ENCODE measurements at regions not wholly inside any gene's neighbourhood (a gene's known extent, or its start where the extent isn't known, plus 50 kb on each side); places are given as distances from the start of the nearest gene placed in this dataset.
"Not testable (repeated sequence)": the region's sequence is repeated elsewhere in the genome, so short reads cannot be mapped to it uniquely, and the experiment has no call there.

GRCh38 chr10:8275911-8276310, 221.4 kb downstream of the GATA3 start:
- H3K9me3 ChIP-seq (ENCODE audit: insufficient read depth, low read length): no peaks in the 10 kb centered on the region
- no peaks in the 10 kb centered on the region for H3K27me3 ChIP-seq (ENCODE audit: insufficient read depth, insufficient read length)
- H3K36me3 ChIP-seq (ENCODE audit: insufficient read depth, insufficient read length, low read length): no peaks in the 10 kb centered on the region
- H3K4me1 ChIP-seq (ENCODE audit: insufficient read depth, insufficient read length): no peaks in the 10 kb centered on the region
- DNase-seq (ENCODE audit: low read depth, low spot score): no peak
- TF ChIP-seq SUZ12 (IDR thresholded peaks at IDR 0.05; ENCODE audit: extremely low read depth, insufficient read depth, insufficient read length): no peak
- no peak for TF ChIP-seq YY1 (IDR thresholded peaks at IDR 0.05; ENCODE audit: insufficient read depth, insufficient read length)
- no peak for TF ChIP-seq ZNF274 (IDR thresholded peaks at IDR 0.05; ENCODE audit: low read depth, low read length)
- H3K4me3 ChIP-seq (ENCODE audit: insufficient read length, low read depth): no peak overlapping the region
- H3K9ac ChIP-seq (ENCODE audit: insufficient read length, low read depth): no peak overlapping the region

GRCh38 chr10:8278099-8278498, 223.6 kb downstream of the GATA3 start:
- no peak for DNase-seq (ENCODE audit: low read depth, low spot score)
- TF ChIP-seq YY1 (IDR thresholded peaks at IDR 0.05; ENCODE audit: insufficient read depth, insufficient read length) (no peak), ZNF274 (IDR thresholded peaks at IDR 0.05; ENCODE audit: low read depth, low read length) (no peak), SUZ12 (IDR thresholded peaks at IDR 0.05; ENCODE audit: extremely low read depth, insufficient read depth, insufficient read length) (no peak)
- no peak overlapping the region for H3K4me3 ChIP-seq (ENCODE audit: insufficient read length, low read depth)
- H3K27me3 ChIP-seq (ENCODE audit: insufficient read depth, insufficient read length): no peaks in the 10 kb centered on the region
- no peaks in the 10 kb centered on the region for H3K9me3 ChIP-seq (ENCODE audit: insufficient read depth, low read length)
- H3K36me3 ChIP-seq (ENCODE audit: insufficient read depth, insufficient read length, low read length): no peaks in the 10 kb centered on the region
- H3K4me1 ChIP-seq (ENCODE audit: insufficient read depth, insufficient read length): no peaks in the 10 kb centered on the region
- H3K9ac ChIP-seq (ENCODE audit: insufficient read length, low read depth): no peak overlapping the region

- no peak for TF ChIP-seq ZNF274 (IDR thresholded peaks at IDR 0.05; ENCODE audit: low read depth, low read length)
- no peak for TF ChIP-seq SUZ12 (IDR thresholded peaks at IDR 0.05; ENCODE audit: extremely low read depth, insufficient read depth, insufficient read length)
- no peak for TF ChIP-seq YY1 (IDR thresholded peaks at IDR 0.05; ENCODE audit: insufficient read depth, insufficient read length)
- H3K27me3 ChIP-seq (ENCODE audit: insufficient read depth, insufficient read length): no peaks in the 10 kb centered on the region
- H3K36me3 ChIP-seq (ENCODE audit: insufficient read depth, insufficient read length, low read length): no peaks in the 10 kb centered on the region
- no peak for DNase-seq (ENCODE audit: low read depth, low spot score)
- H3K9me3 ChIP-seq (ENCODE audit: insufficient read depth, low read length): no peaks in the 10 kb centered on the region
- no peak overlapping the region for H3K4me3 ChIP-seq (ENCODE audit: insufficient read length, low read depth)
- no peaks in the 10 kb centered on the region for H3K4me1 ChIP-seq (ENCODE audit: insufficient read depth, insufficient read length)
- H3K9ac ChIP-seq (ENCODE audit: insufficient read length, low read depth): no peak overlapping the region
Observed at GRCh38 chr10:8279598-8279997, 225.1 kb downstream of the GATA3 start.

GRCh38 chr10:8280946-8281345, 226.5 kb downstream of the GATA3 start:
- H3K4me3 ChIP-seq (ENCODE audit: insufficient read length, low read depth): no peak overlapping the region
- no peaks in the 10 kb centered on the region for H3K4me1 ChIP-seq (ENCODE audit: insufficient read depth, insufficient read length)
- H3K36me3 ChIP-seq (ENCODE audit: insufficient read depth, insufficient read length, low read length): no peaks in the 10 kb centered on the region
- no peak for TF ChIP-seq SUZ12 (IDR thresholded peaks at IDR 0.05; ENCODE audit: extremely low read depth, insufficient read depth, insufficient read length)
- TF ChIP-seq YY1 (IDR thresholded peaks at IDR 0.05; ENCODE audit: insufficient read depth, insufficient read length): no peak
- no peak for TF ChIP-seq ZNF274 (IDR thresholded peaks at IDR 0.05; ENCODE audit: low read depth, low read length)
- no peaks in the 10 kb centered on the region for H3K27me3 ChIP-seq (ENCODE audit: insufficient read depth, insufficient read length)
- no peaks in the 10 kb centered on the region for H3K9me3 ChIP-seq (ENCODE audit: insufficient read depth, low read length)
- no peak for DNase-seq (ENCODE audit: low read depth, low spot score)
- no peak overlapping the region for H3K9ac ChIP-seq (ENCODE audit: insufficient read length, low read depth)

- no peak overlapping the region for H3K4me3 ChIP-seq (ENCODE audit: insufficient read length, low read depth)
Observed at GRCh38 chr10:8282340-8282739, 227.9 kb downstream of the GATA3 start.

GRCh38 chr10:8283166-8283905, 228.8 kb downstream of the GATA3 start:
- Histone ChIP-seq H3K27me3 (ENCODE audit: insufficient read depth, insufficient read length) (no peaks in the 10 kb centered on the region), H3K4me1 (ENCODE audit: insufficient read depth, insufficient read length) (no peaks in the 10 kb centered on the region), H3K4me3 (ENCODE audit: insufficient read length, low read depth) (no peak overlapping the region), H3K9me3 (ENCODE audit: insufficient read depth, low read length) (no peaks in the 10 kb centered on the region), H3K36me3 (ENCODE audit: insufficient read depth, insufficient read length, low read length) (no peaks in the 10 kb centered on the region), H3K9ac (ENCODE audit: insufficient read length, low read depth) (no peak overlapping the region)
- no peak for TF ChIP-seq ZNF274 (IDR thresholded peaks at IDR 0.05; ENCODE audit: low read depth, low read length)
- no peak for TF ChIP-seq SUZ12 (IDR thresholded peaks at IDR 0.05; ENCODE audit: extremely low read depth, insufficient read depth, insufficient read length)
- TF ChIP-seq YY1 (IDR thresholded peaks at IDR 0.05; ENCODE audit: insufficient read depth, insufficient read length): no peak
- no peak for DNase-seq (ENCODE audit: low read depth, low spot score)

More at GRCh38 chr10:8282340-8282739, 227.9 kb downstream of the GATA3 start:
- DNase-seq (ENCODE audit: low read depth, low spot score): no peak
- no peaks in the 10 kb centered on the region for H3K9me3 ChIP-seq (ENCODE audit: insufficient read depth, low read length)
- no peaks in the 10 kb centered on the region for H3K4me1 ChIP-seq (ENCODE audit: insufficient read depth, insufficient read length)
- H3K27me3 ChIP-seq (ENCODE audit: insufficient read depth, insufficient read length): no peaks in the 10 kb centered on the region
- no peak for TF ChIP-seq SUZ12 (IDR thresholded peaks at IDR 0.05; ENCODE audit: extremely low read depth, insufficient read depth, insufficient read length)
- no peak for TF ChIP-seq ZNF274 (IDR thresholded peaks at IDR 0.05; ENCODE audit: low read depth, low read length)
- TF ChIP-seq YY1 (IDR thresholded peaks at IDR 0.05; ENCODE audit: insufficient read depth, insufficient read length): no peak
- no peaks in the 10 kb centered on the region for H3K36me3 ChIP-seq (ENCODE audit: insufficient read depth, insufficient read length, low read length)
- H3K9ac ChIP-seq (ENCODE audit: insufficient read length, low read depth): no peak overlapping the region

- TF ChIP-seq SUZ12 (IDR thresholded peaks at IDR 0.05; ENCODE audit: extremely low read depth, insufficient read depth, insufficient read length) (no peak), ZNF274 (IDR thresholded peaks at IDR 0.05; ENCODE audit: low read depth, low read length) (no peak), YY1 (IDR thresholded peaks at IDR 0.05; ENCODE audit: insufficient read depth, insufficient read length) (no peak)
- no peaks in the 10 kb centered on the region for H3K9me3 ChIP-seq (ENCODE audit: insufficient read depth, low read length)
- H3K9ac ChIP-seq (ENCODE audit: insufficient read length, low read depth): no peak overlapping the region
- H3K4me3 ChIP-seq (ENCODE audit: insufficient read length, low read depth): no peak overlapping the region
- DNase-seq (ENCODE audit: low read depth, low spot score): no peak
- H3K36me3 ChIP-seq (ENCODE audit: insufficient read depth, insufficient read length, low read length): no peaks in the 10 kb centered on the region
- no peaks in the 10 kb centered on the region for H3K27me3 ChIP-seq (ENCODE audit: insufficient read depth, insufficient read length)
- no peaks in the 10 kb centered on the region for H3K4me1 ChIP-seq (ENCODE audit: insufficient read depth, insufficient read length)
Observed at GRCh38 chr10:8283986-8284385, 229.5 kb downstream of the GATA3 start.

- DNase-seq (ENCODE audit: low read depth, low spot score); H3K4me1 ChIP-seq (ENCODE audit: insufficient read depth, insufficient read length); H3K9ac ChIP-seq (ENCODE audit: insufficient read length, low read depth); H3K9me3 ChIP-seq (ENCODE audit: insufficient read depth, low read length); H3K27me3 ChIP-seq (ENCODE audit: insufficient read depth, insufficient read length); H3K36me3 ChIP-seq (ENCODE audit: insufficient read depth, insufficient read length, low read length); H3K4me3 ChIP-seq (ENCODE audit: insufficient read length, low read depth): not testable (repeated sequence)
Observed at GRCh38 chr10:8285970-8286369, 231.5 kb downstream of the GATA3 start.
